GM18499 (cell line): ENCODE measurements at regions not wholly inside any gene's neighbourhood (a gene's known extent, or its start where the extent isn't known, plus 50 kb on each side); places are given as distances from the start of the nearest gene placed in this dataset.
"Not testable (repeated sequence)": the region's sequence is repeated elsewhere in the genome, so short reads cannot be mapped to it uniquely, and the experiment has no call there.

Source experiments
- ATAC-seq: cut with Tn5 transposase; IDR thresholded peaks from one replicate; pipeline ENCODE4 v1.9.1; 2021; ENCODE audit warnings: moderate number of reproducible peaks; ENCODE audit not compliant: insufficient read depth, unreplicated experiment

DNA sequence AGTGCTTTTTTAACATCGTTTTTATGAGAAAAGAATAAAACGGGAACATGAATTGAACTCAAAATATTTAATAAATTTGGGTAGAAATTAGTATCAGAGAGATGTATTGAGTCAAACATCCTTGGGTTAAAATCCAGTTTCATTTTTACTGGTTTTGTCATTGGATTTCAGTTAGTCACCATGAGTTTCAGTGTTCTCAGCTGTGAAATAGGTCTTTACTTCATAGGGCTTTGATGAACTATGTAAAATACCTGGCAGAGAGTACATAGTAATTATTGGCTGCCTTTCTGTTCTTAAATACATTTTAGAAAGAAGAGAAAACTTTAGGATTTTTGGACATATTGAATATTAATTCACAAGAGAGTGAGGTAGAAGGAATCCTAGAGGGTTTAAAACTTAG is 105.8 kb downstream of the TANC2 start:
- ATAC-seq: no peak

DNA sequence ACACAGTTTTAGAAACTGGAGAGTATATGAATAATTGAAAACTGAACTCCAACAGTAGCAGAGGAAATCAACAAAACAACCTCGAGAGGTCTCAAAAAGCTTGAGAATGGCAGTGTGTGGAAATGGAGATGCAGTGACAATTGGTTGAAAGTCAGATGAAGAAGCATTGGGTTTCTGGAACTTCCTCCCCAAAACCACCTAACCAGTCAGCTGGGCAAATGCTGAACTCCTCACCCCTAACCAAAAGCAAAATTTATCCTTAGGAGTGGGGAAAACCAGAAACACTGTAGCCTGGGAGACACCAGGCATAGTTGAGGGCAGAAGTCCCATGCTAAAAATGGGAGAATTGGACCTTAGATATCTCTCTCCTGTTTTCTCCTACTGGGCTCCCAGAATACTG is 109.9 kb downstream of the TANC2 start:
- ATAC-seq: no peak

DNA sequence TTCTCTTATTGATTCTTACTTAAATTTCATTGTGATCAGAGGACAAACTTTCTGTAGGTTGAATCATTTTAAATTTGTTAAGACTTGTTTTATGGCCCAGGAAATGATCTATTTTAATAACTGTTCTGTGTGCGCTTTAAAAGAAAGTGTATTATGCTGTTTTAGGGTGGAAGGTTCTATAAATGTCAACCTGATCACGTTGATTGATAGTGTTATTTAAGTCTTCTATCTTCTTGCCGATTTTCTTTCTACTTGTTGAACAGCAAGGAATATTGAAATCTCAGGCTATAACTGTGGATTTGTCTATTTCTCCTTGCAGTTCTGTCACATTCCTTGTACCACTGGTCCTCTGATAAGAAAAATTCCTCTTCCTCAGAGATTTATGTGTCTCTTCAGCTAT is 112.7 kb downstream of the TANC2 start:
- no peak for ATAC-seq

DNA sequence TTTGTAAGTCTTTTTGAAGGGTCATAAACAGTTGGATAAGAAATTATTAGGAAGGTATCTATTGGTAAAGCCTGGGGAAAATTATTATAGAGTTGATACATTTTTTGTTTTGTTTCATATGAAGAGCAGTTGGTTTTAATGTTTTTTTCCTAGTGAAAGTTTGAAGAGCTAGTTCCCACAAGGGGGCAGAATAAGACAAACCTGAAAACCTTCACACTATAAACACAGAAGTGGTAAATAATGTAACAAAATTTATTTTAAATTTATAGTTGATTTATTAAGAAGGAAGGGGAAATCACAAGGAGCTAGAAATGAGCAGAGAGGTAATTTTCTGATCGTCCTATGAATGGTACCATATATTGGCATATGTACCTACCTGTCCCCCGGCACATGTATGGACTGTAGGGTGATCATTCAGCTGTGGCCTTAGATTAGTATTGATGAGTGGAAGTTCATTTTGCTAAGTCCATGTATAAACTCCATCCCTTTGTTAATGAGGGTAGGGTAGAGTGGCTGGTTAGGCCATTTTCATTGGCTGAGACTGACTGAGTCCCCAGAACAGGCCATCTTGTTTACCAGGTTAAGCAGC is 116.3 kb downstream of the TANC2 start:
- no peak for ATAC-seq

DNA sequence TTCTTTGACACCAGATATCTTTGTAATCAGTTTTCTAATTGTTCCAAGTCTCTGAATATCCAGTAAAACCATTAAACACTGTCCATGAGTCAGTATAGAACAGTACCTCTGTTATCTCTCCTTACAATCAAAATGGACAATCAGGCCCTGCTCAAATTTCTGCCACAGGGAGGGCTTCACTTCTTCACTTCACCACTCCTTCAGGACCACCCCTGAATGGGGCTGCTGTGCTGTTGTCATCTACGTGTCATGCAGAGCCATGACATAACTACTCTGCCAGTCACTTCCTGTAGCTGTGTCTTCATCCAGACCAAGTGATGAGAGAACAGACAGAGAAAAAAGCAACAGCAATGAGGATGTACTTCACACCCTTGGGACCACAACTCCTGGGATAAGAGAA is 116.9 kb downstream of the TANC2 start:
- no peak for ATAC-seq

DNA sequence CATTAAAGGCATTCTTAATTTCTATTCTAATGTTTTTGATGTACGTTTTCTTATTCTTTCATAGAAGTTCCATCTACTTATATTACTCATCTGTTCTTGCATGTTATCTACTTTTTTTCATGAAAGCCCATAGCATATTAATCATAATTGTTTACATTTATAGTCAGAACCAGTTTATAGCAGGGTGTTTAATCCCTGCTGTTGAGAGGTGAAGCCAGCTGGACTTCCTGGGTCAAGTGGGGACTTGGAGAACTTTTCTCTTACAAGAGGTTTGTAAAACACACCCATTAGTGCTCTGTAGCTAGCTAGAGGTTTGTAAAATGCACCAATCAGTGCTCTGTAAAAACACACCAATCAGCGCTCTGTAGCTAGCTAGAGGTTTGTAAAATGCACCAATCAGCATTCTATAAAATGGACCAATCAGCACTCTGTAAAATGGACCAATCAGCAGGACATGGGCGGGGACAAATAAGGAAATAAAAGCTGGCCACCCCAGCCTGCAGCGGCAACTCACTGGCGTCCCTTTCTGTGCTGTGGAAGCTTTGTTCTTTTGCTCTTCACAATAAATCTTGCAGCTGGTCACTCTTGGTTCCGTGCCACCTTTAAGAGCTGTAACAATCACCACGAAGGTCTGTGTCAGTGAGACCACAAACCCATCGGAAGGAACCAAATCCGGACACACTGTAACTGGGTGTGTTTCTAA is 120.6 kb downstream of the TANC2 start:
- no peak for ATAC-seq

DNA sequence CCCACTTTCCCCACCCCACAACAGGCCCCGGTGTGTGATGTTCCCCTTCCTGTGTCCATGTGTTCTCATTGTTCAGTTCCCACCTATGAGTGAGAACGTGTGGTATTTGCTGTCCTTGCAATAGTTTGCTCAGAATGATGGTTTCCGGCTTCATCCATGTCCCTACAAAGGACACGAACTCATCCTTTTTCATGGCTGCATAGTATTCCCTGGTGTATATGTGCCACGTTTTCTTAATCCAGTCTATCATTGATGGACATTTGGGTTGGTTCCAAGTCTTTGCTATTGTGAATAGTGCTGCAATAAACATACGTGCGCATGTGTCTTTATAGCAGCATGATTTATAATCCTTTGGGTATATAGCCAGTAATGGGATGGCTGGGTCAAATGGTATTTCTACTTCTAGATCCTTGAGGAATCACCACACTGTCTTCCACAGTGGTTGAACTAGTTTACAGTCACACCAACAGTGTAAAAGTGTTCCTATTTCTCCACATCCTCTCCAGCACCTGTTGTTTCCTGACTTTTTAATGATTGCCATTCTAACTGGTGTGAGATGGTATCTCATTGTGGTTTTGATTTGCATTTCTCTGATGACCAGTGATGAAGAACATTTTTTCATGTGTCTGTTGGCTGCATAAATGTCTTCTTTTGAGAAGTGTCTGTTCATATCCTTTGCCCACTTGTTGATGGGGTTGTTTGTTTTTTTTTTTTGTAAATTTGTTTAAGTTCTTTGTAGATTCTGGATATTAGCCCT is 124.5 kb downstream of the TANC2 start:
- not testable (repeated sequence) for ATAC-seq

DNA sequence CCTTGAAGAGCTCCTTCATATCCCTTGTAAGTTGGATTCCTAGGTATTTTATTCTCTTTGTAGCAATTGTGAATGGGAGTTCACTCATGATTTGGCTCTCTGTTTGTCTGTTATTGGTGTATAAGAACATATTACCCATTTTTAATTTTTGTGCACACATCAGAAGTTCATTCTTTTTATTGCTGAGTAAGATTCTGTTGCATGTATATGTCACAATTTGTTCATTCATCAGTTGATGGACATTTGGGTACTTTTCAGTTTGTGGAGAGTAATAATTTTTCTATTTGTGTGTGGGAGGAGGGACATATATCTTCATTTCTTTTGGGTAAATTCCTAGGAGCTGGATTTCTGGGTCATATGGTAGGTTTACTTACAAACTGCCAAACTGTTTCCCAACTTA is 125.9 kb downstream of the TANC2 start:
- ATAC-seq: not testable (repeated sequence)

DNA sequence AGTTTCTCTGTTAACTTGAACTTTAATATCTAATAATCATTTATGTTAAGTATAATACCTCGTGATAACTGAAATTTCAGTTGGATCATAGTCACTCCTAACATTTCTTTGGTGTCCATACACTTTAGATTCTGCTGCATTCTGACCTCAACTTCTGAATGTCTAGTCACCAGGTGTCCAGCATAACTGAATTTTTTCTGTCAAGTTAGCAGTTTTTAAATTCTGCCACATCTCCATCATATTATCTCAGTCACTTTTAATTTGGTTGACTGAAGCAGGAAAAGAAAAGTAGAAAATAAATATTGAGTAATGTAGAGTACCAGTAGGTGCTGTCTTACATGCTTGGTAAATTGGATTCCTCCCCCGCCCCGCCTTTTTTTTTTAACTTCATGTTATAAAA is 128.6 kb downstream of the TANC2 start:
- ATAC-seq: no peak

DNA sequence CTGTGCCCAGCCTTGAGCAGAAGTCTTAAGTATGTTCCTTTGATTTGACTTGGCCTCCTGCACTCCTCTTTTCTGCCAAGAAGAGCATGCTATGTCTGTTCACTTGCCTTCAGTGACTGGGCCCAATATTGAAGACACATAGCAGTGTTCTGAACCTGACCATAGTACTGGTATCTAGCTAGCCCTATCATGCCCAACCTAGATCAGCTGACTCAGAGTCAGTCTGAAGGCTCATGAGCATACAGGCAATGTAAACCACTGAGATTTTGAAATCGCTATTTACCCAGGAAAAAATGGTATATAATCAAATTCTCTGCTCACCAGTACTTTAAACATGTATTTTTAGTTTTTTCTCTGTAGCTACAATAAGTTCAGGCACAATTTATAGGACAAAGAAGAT is 129.4 kb downstream of the TANC2 start:
- no peak for ATAC-seq

DNA sequence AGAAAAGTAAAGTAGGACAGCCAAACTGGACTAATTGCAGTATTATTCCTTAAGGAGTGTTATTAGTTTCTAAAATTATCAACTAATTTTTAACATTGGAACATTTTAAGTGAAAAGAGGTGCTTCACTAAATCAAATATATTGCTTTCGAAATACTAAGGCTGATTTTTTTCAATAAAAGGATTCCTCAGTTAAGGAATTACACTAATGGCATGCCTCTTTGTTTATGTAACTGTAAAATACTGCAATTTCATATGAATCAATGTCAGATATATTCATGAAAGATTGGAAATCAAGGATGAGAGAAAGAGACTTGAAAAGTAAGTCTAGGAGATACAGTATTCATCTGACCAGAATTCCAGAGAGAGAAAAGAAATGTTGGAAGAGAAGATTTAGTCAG is 129.8 kb downstream of the TANC2 start:
- no peak for ATAC-seq

GRCh38 chr17:63096426-63096825 is 130.4 kb downstream of the TANC2 start:
- ATAC-seq: no peak

DNA sequence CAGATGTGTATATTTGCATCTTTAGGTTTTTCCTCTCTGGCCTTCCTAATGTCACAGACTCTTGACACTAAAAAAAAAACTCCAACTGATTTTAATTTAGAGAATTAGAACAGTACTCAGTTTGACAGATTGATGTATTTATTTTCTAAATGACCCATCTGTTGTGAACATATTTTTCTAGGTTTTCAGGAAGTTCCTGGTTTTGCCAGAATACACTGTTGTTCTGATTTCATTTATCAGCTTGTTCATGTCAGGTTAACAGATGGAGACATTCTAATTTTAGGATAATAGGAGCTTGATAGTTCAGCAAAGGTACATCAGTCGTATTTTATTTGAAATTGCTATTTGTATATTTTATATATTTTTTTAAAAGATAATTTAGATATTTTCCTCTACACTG is 133.4 kb downstream of the TANC2 start:
- no peak for ATAC-seq

GRCh38 chr17:63102034-63102433 is 136.0 kb downstream of the TANC2 start:
- ATAC-seq: no peak

GRCh38 chr17:63106050-63106449 is 140.0 kb downstream of the TANC2 start:
- ATAC-seq: no peak

GRCh38 chr17:63109661-63110060 is 143.6 kb downstream of the TANC2 start:
- no peak for ATAC-seq

GRCh38 chr17:63113167-63113566 is 147.1 kb downstream of the TANC2 start:
- no peak for ATAC-seq

- ATAC-seq: no peak
Observed at GRCh38 chr17:63116228-63116627, 150.2 kb downstream of the TANC2 start.

GRCh38 chr17:63116967-63117830 is 151.2 kb downstream of the TANC2 start:
- no peak for ATAC-seq

GRCh38 chr17:63120406-63120805 is 154.4 kb downstream of the TANC2 start:
- ATAC-seq: no peak

DNA sequence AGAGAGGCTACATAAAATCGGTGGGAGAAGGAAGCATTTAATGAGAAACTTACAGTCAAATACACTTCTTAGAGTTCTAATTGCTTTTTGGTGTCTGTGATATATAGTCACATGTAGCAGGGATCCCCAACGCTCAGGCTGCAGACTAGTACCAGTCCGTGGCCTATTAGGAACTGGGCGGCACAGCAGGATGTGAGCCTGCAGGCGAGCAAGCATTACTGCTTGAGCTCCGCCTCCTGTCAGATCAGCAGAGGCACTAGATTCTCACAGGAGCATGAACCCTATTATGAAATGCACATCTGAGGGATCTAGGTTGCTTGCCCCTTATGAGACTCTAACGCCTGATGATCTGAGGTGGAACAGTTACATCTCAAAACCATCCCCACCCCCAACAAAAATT is 158.5 kb downstream of the TANC2 start:
- no peak for ATAC-seq
